T-helper 17 cell (primary cell): ENCODE measurements at regions not wholly inside any gene's neighbourhood (a gene's known extent, or its start where the extent isn't known, plus 50 kb on each side); places are given as distances from the start of the nearest gene placed in this dataset.

Experiments used
- ATAC-seq: fragments of 150-1000 bp; cut with Tn5 transposase; 2 replicates; pipeline ENCODE4 v1.10.0; 2021; ENCODE audit warnings: mild to moderate bottlenecking, moderate library complexity
- DNase-seq, 3 donors: peaks; one replicate each; pipeline versions ENCODE4 v3.0.0 to v3.0.0-alpha.2; 2020 to 2021
- H3K9me3 ChIP-seq: one replicate; pipeline ENCODE4 v1.7.0; 2013; ENCODE audit warnings: low read length, mild to moderate bottlenecking; ENCODE audit not compliant: control insufficient read depth, poor library complexity, severe bottlenecking
- H3K27ac Mint-ChIP-seq: one replicate; pipeline ENCODE4 v1.8.0; 2022; ENCODE audit warnings: mild to moderate bottlenecking, moderate library complexity, mixed read lengths
- H3K27me3 Mint-ChIP-seq: one replicate; pipeline ENCODE4 v1.8.0; 2022; ENCODE audit warnings: mixed read lengths
- H3K36me3 Mint-ChIP-seq: one replicate; pipeline ENCODE4 v1.8.0; 2022; ENCODE audit warnings: low read depth, mixed read lengths
- H3K4me1 Mint-ChIP-seq: one replicate; pipeline ENCODE4 v1.8.0; 2022; ENCODE audit warnings: mild to moderate bottlenecking, mixed read lengths
- H3K4me3 Mint-ChIP-seq: one replicate; pipeline ENCODE4 v1.8.0; 2022; ENCODE audit warnings: mild to moderate bottlenecking, moderate library complexity, mixed read lengths

- no peaks in the 10 kb centered on the region for H3K4me1 Mint-ChIP-seq
- no peak overlapping the region for H3K27ac Mint-ChIP-seq
- no peak overlapping the region for H3K4me3 Mint-ChIP-seq
- no peaks in the 10 kb centered on the region for H3K9me3 ChIP-seq
- ATAC-seq = no peak
- H3K27me3 Mint-ChIP-seq = no peaks in the 10 kb centered on the region
- H3K36me3 Mint-ChIP-seq = no peaks in the 10 kb centered on the region
- DNase-seq = no peak
Measured at GRCh38 chr5:60206234-60206633, 312.7 kb upstream of the PDE4D start.

- no peak for ATAC-seq
- Mint-ChIP-seq H3K36me3 (no peaks in the 10 kb centered on the region), H3K4me1 (no peaks in the 10 kb centered on the region), H3K27me3 (no peaks in the 10 kb centered on the region), H3K27ac (no peak overlapping the region), H3K4me3 (no peak overlapping the region)
- H3K9me3 ChIP-seq = no peaks in the 10 kb centered on the region
- no peak for DNase-seq
Measured at GRCh38 chr5:60205071-60205470, 311.5 kb upstream of the PDE4D start.

- H3K4me3 Mint-ChIP-seq = no peak overlapping the region
- H3K27me3 Mint-ChIP-seq = no peaks in the 10 kb centered on the region
- no peaks in the 10 kb centered on the region for H3K36me3 Mint-ChIP-seq
- H3K4me1 Mint-ChIP-seq = no peaks in the 10 kb centered on the region
- DNase-seq (no peak), ATAC-seq (peak; percentile 37)
- no peak overlapping the region for H3K27ac Mint-ChIP-seq
- no peaks in the 10 kb centered on the region for H3K9me3 ChIP-seq
Measured at GRCh38 chr5:60196385-60197113, 303.0 kb upstream of the PDE4D start.

GRCh38 chr5:60195551-60195950 is 302.0 kb upstream of the PDE4D start:
- Mint-ChIP-seq H3K4me1 (no peaks in the 10 kb centered on the region), H3K4me3 (no peak overlapping the region), H3K27ac (no peak overlapping the region), H3K27me3 (no peaks in the 10 kb centered on the region), H3K36me3 (no peaks in the 10 kb centered on the region)
- DNase-seq = no peak
- no peaks in the 10 kb centered on the region for H3K9me3 ChIP-seq
- no peak for ATAC-seq

GRCh38 chr5:60195083-60195482 is 301.6 kb upstream of the PDE4D start:
- H3K4me1 Mint-ChIP-seq = no peaks in the 10 kb centered on the region
- no peak overlapping the region for H3K27ac Mint-ChIP-seq
- no peaks in the 10 kb centered on the region for H3K9me3 ChIP-seq
- ATAC-seq (no peak), DNase-seq (no peak)
- no peaks in the 10 kb centered on the region for H3K27me3 Mint-ChIP-seq
- H3K4me3 Mint-ChIP-seq = no peak overlapping the region
- H3K36me3 Mint-ChIP-seq = no peaks in the 10 kb centered on the region

- no peaks in the 10 kb centered on the region for H3K9me3 ChIP-seq
- Mint-ChIP-seq H3K4me1 (no peaks in the 10 kb centered on the region), H3K36me3 (no peaks in the 10 kb centered on the region), H3K27ac (no peak overlapping the region), H3K4me3 (no peak overlapping the region), H3K27me3 (no peaks in the 10 kb centered on the region)
- ATAC-seq = no peak
- no peak for DNase-seq
Measured at GRCh38 chr5:60185231-60186099, 291.9 kb upstream of the PDE4D start.

- no peaks in the 10 kb centered on the region for H3K27me3 Mint-ChIP-seq
- no peak for DNase-seq
- no peaks in the 10 kb centered on the region for H3K9me3 ChIP-seq
- H3K36me3 Mint-ChIP-seq = no peaks in the 10 kb centered on the region
- no peak overlapping the region for H3K27ac Mint-ChIP-seq
- H3K4me3 Mint-ChIP-seq = no peak overlapping the region
- no peaks in the 10 kb centered on the region for H3K4me1 Mint-ChIP-seq
- ATAC-seq = no peak
Measured at GRCh38 chr5:60184606-60185005, 291.1 kb upstream of the PDE4D start.

GRCh38 chr5:60183881-60184280 is 290.4 kb upstream of the PDE4D start:
- Mint-ChIP-seq H3K27me3 (no peaks in the 10 kb centered on the region), H3K4me3 (no peak overlapping the region), H3K27ac (no peak overlapping the region), H3K36me3 (no peaks in the 10 kb centered on the region), H3K4me1 (no peaks in the 10 kb centered on the region)
- DNase-seq = no peak
- H3K9me3 ChIP-seq = no peaks in the 10 kb centered on the region
- no peak for ATAC-seq

- no peak for ATAC-seq
- Mint-ChIP-seq H3K27me3 (no peaks in the 10 kb centered on the region), H3K4me1 (no peaks in the 10 kb centered on the region), H3K4me3 (no peak overlapping the region), H3K27ac (no peak overlapping the region), H3K36me3 (no peaks in the 10 kb centered on the region)
- no peak for DNase-seq
- H3K9me3 ChIP-seq = no peaks in the 10 kb centered on the region
Measured at GRCh38 chr5:60178101-60178500, 284.6 kb upstream of the PDE4D start.

GRCh38 chr5:60177596-60177995 is 284.1 kb upstream of the PDE4D start:
- H3K27me3 Mint-ChIP-seq = no peaks in the 10 kb centered on the region
- H3K9me3 ChIP-seq = no peaks in the 10 kb centered on the region
- H3K4me1 Mint-ChIP-seq = no peaks in the 10 kb centered on the region
- no peak overlapping the region for H3K4me3 Mint-ChIP-seq
- no peak overlapping the region for H3K27ac Mint-ChIP-seq
- no peak for DNase-seq
- no peak for ATAC-seq
- H3K36me3 Mint-ChIP-seq = no peaks in the 10 kb centered on the region

GRCh38 chr5:60173667-60174066 is 280.1 kb upstream of the PDE4D start:
- no peaks in the 10 kb centered on the region for H3K27me3 Mint-ChIP-seq
- no peak for ATAC-seq
- H3K4me3 Mint-ChIP-seq = no peak overlapping the region
- no peaks in the 10 kb centered on the region for H3K9me3 ChIP-seq
- no peak overlapping the region for H3K27ac Mint-ChIP-seq
- DNase-seq = no peak
- H3K4me1 Mint-ChIP-seq = no peaks in the 10 kb centered on the region
- no peaks in the 10 kb centered on the region for H3K36me3 Mint-ChIP-seq

- DNase-seq = no peak
- ATAC-seq = no peak
- H3K4me1 Mint-ChIP-seq = no peaks in the 10 kb centered on the region
- no peaks in the 10 kb centered on the region for H3K36me3 Mint-ChIP-seq
- no peaks in the 10 kb centered on the region for H3K9me3 ChIP-seq
- H3K4me3 Mint-ChIP-seq = no peak overlapping the region
- H3K27ac Mint-ChIP-seq = no peak overlapping the region
- H3K27me3 Mint-ChIP-seq = no peaks in the 10 kb centered on the region
Measured at GRCh38 chr5:60163762-60164161, 270.2 kb upstream of the PDE4D start.

GRCh38 chr5:60162441-60162840 is 268.9 kb upstream of the PDE4D start:
- H3K4me3 Mint-ChIP-seq = no peak overlapping the region
- no peak overlapping the region for H3K27ac Mint-ChIP-seq
- H3K9me3 ChIP-seq = no peaks in the 10 kb centered on the region
- H3K36me3 Mint-ChIP-seq = no peaks in the 10 kb centered on the region
- DNase-seq (no peak), ATAC-seq (no peak)
- H3K27me3 Mint-ChIP-seq = no peaks in the 10 kb centered on the region
- H3K4me1 Mint-ChIP-seq = no peaks in the 10 kb centered on the region
